Spleen (tissue), 11 donors: ENCODE measurements at regions not wholly inside any gene's neighbourhood (a gene's known extent, or its start where the extent isn't known, plus 50 kb on each side); places are given as distances from the start of the nearest gene placed in this dataset.

Experiments
- DNase-seq: peaks from one replicate; pipeline ENCODE4 v3.0.0-alpha.2; 2020
- H3K27ac ChIP-seq, 8 donors: fragments of 200-600 bp; sonication (generic) in 7 of 8; 1 replicate in 4 of 8; 2 replicates in 4 of 8; pipeline versions ENCODE4 v1.5.0 to v1.8.0; 2016 to 2021; ENCODE audit warnings: inconsistent platforms in 4 of 8, mild to moderate bottlenecking in 4 of 8, moderate library complexity in 1 of 8
- H3K27me3 ChIP-seq, 7 donors: fragments of 200-600 bp; sonication (generic) in 6 of 7; replicated peaks in 1 of 7; 1 replicate in 4 of 7; 2 replicates in 3 of 7; pipeline versions ENCODE4 v1.5.0 to v1.8.0; 2016 to 2021; ENCODE audit warnings: inconsistent platforms in 3 of 7, mild to moderate bottlenecking in 1 of 7
- H3K36me3 ChIP-seq, 6 donors: fragments of 200-600 bp; sonication (generic) in 5 of 6; 1 replicate in 4 of 6; 2 replicates in 2 of 6; pipeline versions ENCODE4 v1.5.0 to v1.8.0; 2016 to 2021; ENCODE audit warnings: inconsistent platforms in 2 of 6
- H3K4me1 ChIP-seq, 6 donors: fragments of 200-600 bp; sonication (generic) in 5 of 6; 1 replicate in 3 of 6; 2 replicates in 3 of 6; pipeline versions ENCODE4 v1.5.0 to v1.8.0; 2016 to 2021; ENCODE audit warnings: inconsistent platforms in 3 of 6
- H3K4me3 ChIP-seq, 8 donors: fragments of 200-600 bp; sonication (generic) in 7 of 8; 1 replicate in 4 of 8; 2 replicates in 4 of 8; pipeline versions ENCODE4 v1.5.0 to v1.8.0; 2016 to 2021; ENCODE audit warnings: inconsistent platforms in 4 of 8, mild to moderate bottlenecking in 4 of 8, moderate library complexity in 2 of 8
- H3K9me3 ChIP-seq, 8 donors: fragments of 200-600 bp; sonication (generic) in 7 of 8; 1 replicate in 4 of 8; 2 replicates in 4 of 8; pipeline versions ENCODE4 v1.5.0 to v1.8.0; 2016 to 2021; ENCODE audit warnings: inconsistent platforms in 4 of 8
- POLR2A ChIP-seq, 3 donors: fragments of 450-650 bp; IDR thresholded peaks; one replicate each; pipeline ENCODE4 v1.5.1; 2017; ENCODE audit warnings: antibody characterized with exemption in 3 of 3, mild to moderate bottlenecking in 1 of 3
- POLR2AphosphoS5 ChIP-seq, 3 donors: sonication (generic); formaldehyde crosslinking; IDR thresholded peaks; one replicate each; pipeline ENCODE4 v1.5.1; 2017; ENCODE audit warnings: antibody characterized with exemption in 3 of 3
- WGBS, 5 donors: extraction: QIAGEN DNeasy Blood & Tissue Kit in 3 of 5; methylation state at CpG; one replicate each; pipeline versions ENCODE4 v1.1.5 to v1.1.7; 2013 to 2018; 5-methylcytosine and 5-hydroxymethylcytosine counted together
- intact Hi-C: fragments of 100-400 bp; cut with DNase I; formaldehyde crosslinking; loops from one replicate; pipeline ENCODE4 v1.15.0; 2023; ENCODE audit warnings: low total_unique reads
- TF ChIP-seq, protein P1 (sequence below), 11 experiments: fragments of 200-600 bp in 7 of 11; fragments of 450-650 bp in 4 of 11; sonication (generic) in 4 of 11; IDR thresholded peaks in 8 of 11; conservative IDR thresholded peaks in 3 of 11; 1 replicate in 7 of 11; 2 replicates in 4 of 11; pipeline versions ENCODE4 v1.4.0 to v1.8.0; 2016 to 2021; ENCODE audit warnings: antibody characterized with exemption in 11 of 11, inconsistent platforms in 4 of 11, mild to moderate bottlenecking in 1 of 11
- donor health status: healthy with polysubstance abuse.
- donor health status: DM: no; HTN: no; CAD: no; lungs with moderate emphysema.
- donor health status: DM: no; HTN: no; CAD: no.
- donor health status: Bipolar disorder and iron deficiency.
- donor health status: healthy.
- donor health status: DM: no; HTN: no; CAD: no.
- donor health status: DM: yes; HTN: yes; CAD: no.

- intact Hi-C loops: no loop called here
- TF ChIP-seq, protein P1, sequence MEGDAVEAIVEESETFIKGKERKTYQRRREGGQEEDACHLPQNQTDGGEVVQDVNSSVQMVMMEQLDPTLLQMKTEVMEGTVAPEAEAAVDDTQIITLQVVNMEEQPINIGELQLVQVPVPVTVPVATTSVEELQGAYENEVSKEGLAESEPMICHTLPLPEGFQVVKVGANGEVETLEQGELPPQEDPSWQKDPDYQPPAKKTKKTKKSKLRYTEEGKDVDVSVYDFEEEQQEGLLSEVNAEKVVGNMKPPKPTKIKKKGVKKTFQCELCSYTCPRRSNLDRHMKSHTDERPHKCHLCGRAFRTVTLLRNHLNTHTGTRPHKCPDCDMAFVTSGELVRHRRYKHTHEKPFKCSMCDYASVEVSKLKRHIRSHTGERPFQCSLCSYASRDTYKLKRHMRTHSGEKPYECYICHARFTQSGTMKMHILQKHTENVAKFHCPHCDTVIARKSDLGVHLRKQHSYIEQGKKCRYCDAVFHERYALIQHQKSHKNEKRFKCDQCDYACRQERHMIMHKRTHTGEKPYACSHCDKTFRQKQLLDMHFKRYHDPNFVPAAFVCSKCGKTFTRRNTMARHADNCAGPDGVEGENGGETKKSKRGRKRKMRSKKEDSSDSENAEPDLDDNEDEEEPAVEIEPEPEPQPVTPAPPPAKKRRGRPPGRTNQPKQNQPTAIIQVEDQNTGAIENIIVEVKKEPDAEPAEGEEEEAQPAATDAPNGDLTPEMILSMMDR (IDR thresholded peaks at IDR 0.05 in 8 of 11, conservative IDR thresholded peaks at IDR 0.05 in 3 of 11): no peak
- TF ChIP-seq POLR2AphosphoS5 (IDR thresholded peaks at IDR 0.05) (no peak), POLR2A (IDR thresholded peaks at IDR 0.05) (no peak)
- Histone ChIP-seq H3K4me1 (no peaks in the 10 kb centered on the region), H3K27me3 (no peaks in the 10 kb centered on the region), H3K9me3 (no peaks in the 10 kb centered on the region), H3K27ac (no peak overlapping the region), H3K36me3 (no peaks in the 10 kb centered on the region), H3K4me3 (no peak overlapping the region)
- no peak for DNase-seq
Observed at GRCh38 chr5:106530150-106530549, 1140.6 kb downstream of the EFNA5 start.

DNA sequence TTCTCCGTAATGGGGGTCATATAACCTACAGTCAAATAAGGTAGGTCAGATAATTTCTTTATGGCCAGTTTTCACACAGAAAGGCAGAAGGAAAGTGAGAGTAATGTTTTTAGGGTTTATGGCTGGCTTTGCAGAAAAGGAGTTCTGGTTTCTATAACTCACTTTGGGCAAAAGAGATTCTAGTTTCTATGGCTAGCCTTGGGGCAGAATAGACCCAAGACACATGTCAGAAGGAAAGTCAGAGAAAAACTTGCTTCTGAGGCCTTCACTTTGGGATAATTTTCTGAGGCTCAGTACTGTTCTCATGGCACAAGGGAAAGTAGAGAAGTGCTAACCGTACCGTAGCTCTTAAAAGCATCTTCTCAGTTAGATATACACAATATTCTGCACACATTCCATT, 1145.3 kb downstream of the EFNA5 start:
- intact Hi-C loops: no loop called here
- Histone ChIP-seq H3K9me3 (no peaks in the 10 kb centered on the region), H3K4me3 (no peak overlapping the region), H3K36me3 (no peaks in the 10 kb centered on the region), H3K4me1 (no peaks in the 10 kb centered on the region), H3K27ac (no peak overlapping the region), H3K27me3 (no peaks in the 10 kb centered on the region)
- 88 to 99% (median 95%) methylated on average over 3 of the region's 3 CpGs for WGBS, 5 donors
- TF ChIP-seq, protein P1 (IDR thresholded peaks at IDR 0.05 in 8 of 11, conservative IDR thresholded peaks at IDR 0.05 in 3 of 11): no peak
- TF ChIP-seq POLR2AphosphoS5 (IDR thresholded peaks at IDR 0.05) (no peak), POLR2A (IDR thresholded peaks at IDR 0.05) (no peak)
- DNase-seq: no peak

DNA sequence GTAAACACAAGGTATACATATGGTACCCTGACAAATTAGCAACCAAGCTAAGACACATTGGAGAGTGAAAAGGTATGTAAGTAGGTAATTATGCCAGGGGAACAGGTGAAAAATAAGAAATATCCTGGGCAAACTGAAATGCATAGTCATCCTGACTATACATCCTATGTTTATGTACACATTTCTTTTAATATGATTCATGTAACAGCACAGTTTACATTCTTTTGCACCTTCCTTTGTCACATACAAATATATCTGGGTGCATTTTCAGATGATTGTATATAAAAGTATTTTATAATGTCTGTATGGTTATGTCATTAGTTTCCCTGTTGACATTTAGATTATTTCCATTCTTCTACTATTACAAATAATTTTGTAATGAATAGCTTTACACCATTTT, 1146.9 kb downstream of the EFNA5 start:
- intact Hi-C loops: no loop called here
- no peaks in the 10 kb centered on the region for H3K9me3 ChIP-seq
- H3K36me3 ChIP-seq: no peaks in the 10 kb centered on the region
- no peak overlapping the region for H3K27ac ChIP-seq
- no peak for DNase-seq
- H3K4me1 ChIP-seq: no peaks in the 10 kb centered on the region
- no peak overlapping the region for H3K4me3 ChIP-seq
- no peak for TF ChIP-seq POLR2AphosphoS5 (IDR thresholded peaks at IDR 0.05)
- TF ChIP-seq, protein P1 (IDR thresholded peaks at IDR 0.05 in 8 of 11, conservative IDR thresholded peaks at IDR 0.05 in 3 of 11): no peak
- no peak for TF ChIP-seq POLR2A (IDR thresholded peaks at IDR 0.05)
- no peaks in the 10 kb centered on the region for H3K27me3 ChIP-seq

DNA sequence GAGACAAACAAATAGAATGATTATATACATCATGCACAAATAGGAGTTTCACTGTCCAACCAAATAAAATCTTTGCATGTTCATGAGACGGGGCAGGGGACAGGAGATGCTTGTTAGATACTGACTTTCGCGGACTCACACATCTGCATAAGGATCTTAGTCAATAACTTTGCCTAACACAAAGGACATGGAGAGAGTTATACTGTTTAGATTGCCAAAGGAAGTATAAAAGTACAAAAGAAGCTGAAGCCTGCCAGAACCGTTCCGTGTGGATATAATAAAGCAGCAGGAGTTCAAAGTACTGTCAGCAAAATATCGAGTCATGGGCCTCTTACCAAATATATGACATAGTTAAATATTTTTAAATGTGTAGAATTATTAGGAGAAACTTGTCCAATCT, 1148.4 kb downstream of the EFNA5 start:
- Histone ChIP-seq H3K36me3 (no peaks in the 10 kb centered on the region), H3K9me3 (no peaks in the 10 kb centered on the region), H3K4me3 (no peak overlapping the region), H3K4me1 (no peaks in the 10 kb centered on the region), H3K27ac (no peak overlapping the region), H3K27me3 (no peaks in the 10 kb centered on the region)
- no peak for DNase-seq
- WGBS, 5 donors: 62 to 95% (median 88%) methylated on average over 6 of the region's 6 CpGs
- intact Hi-C loops: no loop called here
- TF ChIP-seq POLR2AphosphoS5 (IDR thresholded peaks at IDR 0.05): no peak
- TF ChIP-seq POLR2A (IDR thresholded peaks at IDR 0.05): no peak
- TF ChIP-seq, protein P1 (IDR thresholded peaks at IDR 0.05 in 8 of 11, conservative IDR thresholded peaks at IDR 0.05 in 3 of 11): no peak
